H9 (cell line): ENCODE measurements at regions not wholly inside any gene's neighbourhood (a gene's known extent, or its start where the extent isn't known, plus 50 kb on each side); places are given as distances from the start of the nearest gene placed in this dataset.

Experiments used
- DNase-seq: peaks from one replicate; pipeline ENCODE4 v3.0.0-alpha.2; 2017
- H2AFZ ChIP-seq: one replicate; pipeline ENCODE4 v1.6.1; 2013; ENCODE audit warnings: mild to moderate bottlenecking, low read length, control low read depth, moderate library complexity
- H2AK5ac ChIP-seq: 2 replicates; pipeline ENCODE4 v1.6.1; 2013; ENCODE audit warnings: low read length, control low read depth, mixed read lengths; ENCODE audit not compliant: insufficient read length
- H2BK120ac ChIP-seq: one replicate; pipeline ENCODE4 v1.6.1; 2013; ENCODE audit warnings: low read depth, mild to moderate bottlenecking, low read length, control low read depth, inconsistent platforms; ENCODE audit not compliant: poor library complexity, severe bottlenecking
- H2BK12ac ChIP-seq: 2 replicates; pipeline ENCODE4 v1.6.1; 2013; ENCODE audit warnings: low read length, control low read depth, mixed read lengths, low read depth; ENCODE audit not compliant: insufficient read length
- H2BK15ac ChIP-seq: 2 replicates; pipeline ENCODE4 v1.6.1; 2013; ENCODE audit warnings: low read depth, low read length, control low read depth
- H2BK20ac ChIP-seq: one replicate; pipeline ENCODE4 v1.6.1; 2013; ENCODE audit warnings: low read depth, mild to moderate bottlenecking, low read length, control low read depth, inconsistent platforms; ENCODE audit not compliant: poor library complexity, severe bottlenecking
- H2BK5ac ChIP-seq: 2 replicates; pipeline ENCODE4 v1.6.1; 2013; ENCODE audit warnings: low read length, control low read depth, mixed read lengths; ENCODE audit not compliant: insufficient read length
- H3K14ac ChIP-seq: 2 replicates; pipeline ENCODE4 v1.6.1; 2013; ENCODE audit warnings: low read length, control low read depth; ENCODE audit not compliant: insufficient read depth
- H3K18ac ChIP-seq: 2 replicates; pipeline ENCODE4 v1.6.1; 2013; ENCODE audit warnings: low read depth, mild to moderate bottlenecking, mixed read lengths, low read length, control low read depth; ENCODE audit not compliant: insufficient read length
- H3K23ac ChIP-seq: 2 replicates; pipeline ENCODE4 v1.6.1; 2013; ENCODE audit warnings: low read length, control low read depth, mixed read lengths, low read depth; ENCODE audit not compliant: insufficient read length
- H3K23me2 ChIP-seq: 2 replicates; pipeline ENCODE4 v1.6.1; 2013; ENCODE audit warnings: low read depth, mild to moderate bottlenecking, mixed read lengths, low read length, control low read depth; ENCODE audit not compliant: insufficient read length, poor library complexity, severe bottlenecking
- H3K27ac ChIP-seq: 2 replicates; pipeline ENCODE4 v1.5.1; 2013; ENCODE audit warnings: low read length, control low read depth, mixed read lengths, low read depth; ENCODE audit not compliant: insufficient read length
- H3K27me3 ChIP-seq: 2 replicates; pipeline ENCODE4 v1.6.1; 2013; ENCODE audit warnings: low read length, control low read depth, inconsistent platforms; ENCODE audit not compliant: insufficient read depth
- H3K4ac ChIP-seq: 2 replicates; pipeline ENCODE4 v1.6.1; 2013; ENCODE audit warnings: low read depth, mild to moderate bottlenecking, control low read depth, inconsistent platforms, low read length, moderate library complexity
- H3K4me1 ChIP-seq: 2 replicates; pipeline ENCODE4 v1.6.1; 2013; ENCODE audit warnings: low read length, control low read depth, inconsistent platforms; ENCODE audit not compliant: insufficient read depth
- H3K4me2 ChIP-seq: 2 replicates; pipeline ENCODE4 v1.6.1; 2013; ENCODE audit warnings: low read length, control low read depth, mixed read lengths; ENCODE audit not compliant: insufficient read length, insufficient read depth
- H3K56ac ChIP-seq: 2 replicates; pipeline ENCODE4 v1.6.1; 2013; ENCODE audit warnings: low read depth, mild to moderate bottlenecking, mixed read lengths, low read length, control low read depth; ENCODE audit not compliant: insufficient read length
- H3K79me1 ChIP-seq: 2 replicates; pipeline ENCODE4 v1.6.1; 2013; ENCODE audit warnings: low read depth, mild to moderate bottlenecking, moderate library complexity, low read length, control low read depth, inconsistent platforms; ENCODE audit not compliant: insufficient read depth, poor library complexity, severe bottlenecking
- H3K79me2 ChIP-seq: 2 replicates; pipeline ENCODE4 v1.6.1; 2013; ENCODE audit warnings: low read length, control low read depth, inconsistent platforms; ENCODE audit not compliant: insufficient read depth
- H3K9ac ChIP-seq: 2 replicates; pipeline ENCODE4 v1.6.1; 2013; ENCODE audit warnings: low read length, control low read depth, mixed read lengths; ENCODE audit not compliant: insufficient read length; ENCODE audit errors: extremely low read depth
- H3K9me3 ChIP-seq: one replicate; pipeline ENCODE4 v1.6.1; 2013; ENCODE audit warnings: low read depth, low read length, inconsistent platforms; ENCODE audit not compliant: control insufficient read depth
- H3T11ph ChIP-seq: one replicate; pipeline ENCODE4 v1.6.1; 2013; ENCODE audit warnings: mild to moderate bottlenecking, low read length, control low read depth, inconsistent platforms
- H4K20me1 ChIP-seq: one replicate; pipeline ENCODE4 v1.6.1; 2013; ENCODE audit not compliant: control insufficient read depth, insufficient read length, insufficient read depth
- H4K5ac ChIP-seq: 2 replicates; pipeline ENCODE4 v1.6.1; 2013; ENCODE audit warnings: low read depth, mild to moderate bottlenecking, mixed read lengths, low read length, control low read depth; ENCODE audit not compliant: insufficient read length
- H4K8ac ChIP-seq: replicated peaks from 2 replicates; pipeline ENCODE4 v1.6.1; 2013; ENCODE audit warnings: low read length, control low read depth, mixed read lengths, low read depth; ENCODE audit not compliant: insufficient read length
- H4K91ac ChIP-seq: 2 replicates; pipeline ENCODE4 v1.6.1; 2013; ENCODE audit warnings: low read depth, mild to moderate bottlenecking, moderate library complexity, mixed read lengths, low read length, control low read depth; ENCODE audit not compliant: insufficient read length
- H3K27ac Mint-ChIP-seq, 3 experiments: 2 replicates in 2 of 3; 3 replicates in 1 of 3; pipeline ENCODE4 v1.8.0; 2020 to 2021; ENCODE audit warnings: mixed read lengths in 3 of 3, mild to moderate bottlenecking in 1 of 3, moderate library complexity in 1 of 3
- H3K27me3 Mint-ChIP-seq: 2 replicates; pipeline ENCODE4 v1.8.0; 2021; ENCODE audit warnings: low read depth, mild to moderate bottlenecking, moderate library complexity, mixed read lengths
- H3K36me3 Mint-ChIP-seq, 3 experiments: 2 replicates in 2 of 3; 3 replicates in 1 of 3; pipeline ENCODE4 v1.8.0; 2020 to 2021; ENCODE audit warnings: low read depth in 3 of 3, mixed read lengths in 3 of 3; ENCODE audit not compliant: insufficient read depth in 1 of 3
- H3K4me1 Mint-ChIP-seq, 2 experiments: 2 replicates each; pipeline ENCODE4 v1.8.0; 2020; ENCODE audit warnings: mixed read lengths in 2 of 2
- H3K4me3 Mint-ChIP-seq, 2 experiments: 2 replicates in 1 of 2; 3 replicates in 1 of 2; pipeline ENCODE4 v1.8.0; 2020 to 2021; ENCODE audit warnings: mild to moderate bottlenecking in 2 of 2, mixed read lengths in 2 of 2, moderate library complexity in 1 of 2
- H3K9me3 Mint-ChIP-seq, 2 experiments: 2 replicates in 1 of 2; 3 replicates in 1 of 2; pipeline ENCODE4 v1.8.0; 2020; ENCODE audit warnings: mild to moderate bottlenecking in 2 of 2, mixed read lengths in 2 of 2, moderate library complexity in 1 of 2
- CTCF ChIP-seq: fragments of 200-600 bp; sonication (generic); conservative IDR thresholded peaks from 3 replicates; pipeline ENCODE4 v1.8.0; 2021; ENCODE audit warnings: antibody characterized with exemption, mild to moderate bottlenecking
- WGBS: extraction: QIAGEN DNeasy Blood & Tissue Kit; methylation state at CpG from one replicate; pipeline ENCODE4 v1.1.7; 2013; ENCODE audit warnings: missing lambda C conversion rate, low lambda C conversion rate, mixed read lengths; ENCODE audit not compliant: insufficient read length; ENCODE audit errors: extremely low coverage; 5-methylcytosine and 5-hydroxymethylcytosine counted together

GRCh38 chr2:123769001-123769400 is 256.1 kb upstream of the CNTNAP5 start:
- Histone ChIP-seq H3K23me2 (no peaks in the 10 kb centered on the region), H4K91ac (no peak overlapping the region), H2AK5ac (no peak overlapping the region), H3K4me1 (no peaks in the 10 kb centered on the region), H3K9ac (no peak overlapping the region), H3T11ph (no peak overlapping the region), H3K4ac (no peak overlapping the region), H3K9me3 (no peaks in the 10 kb centered on the region), H2BK120ac (no peak overlapping the region), H2BK15ac (no peak overlapping the region), H3K27me3 (no peaks in the 10 kb centered on the region), H3K14ac (no peak overlapping the region), H3K79me1 (no peaks in the 10 kb centered on the region), H3K4me2 (no peak overlapping the region), H2BK20ac (no peak overlapping the region), H3K56ac (no peak overlapping the region), H3K79me2 (no peaks in the 10 kb centered on the region), H4K5ac (no peak overlapping the region), H2BK12ac (no peak overlapping the region), H3K18ac (no peak overlapping the region), H2AFZ (no peak overlapping the region), H2BK5ac (no peak overlapping the region), H4K20me1 (no peaks in the 10 kb centered on the region), H4K8ac (no peak overlapping the region), H3K27ac (no peak overlapping the region), H3K23ac (no peak overlapping the region)
- Mint-ChIP-seq H3K27me3 (no peaks in the 10 kb centered on the region; the same call in 1 of the 2 replicates), H3K4me3 (no peak overlapping the region), H3K9me3 (peaks cover 2 to 3% of the 10 kb centered on the region in 2 experiments; a peak in 3 of 5 replicates), H3K4me1 (no peaks in the 10 kb centered on the region), H3K27ac (no peak overlapping the region), H3K36me3 (no peaks in the 10 kb centered on the region; a peak in 1 of 7 replicates)
- no CpG with 5 or more reads among the region's 2 CpGs for WGBS
- DNase-seq, result no peak
- TF ChIP-seq CTCF, result no peak
